Breast epithelium (tissue), 3 donors: ENCODE measurements at regions not wholly inside any gene's neighbourhood (a gene's known extent, or its start where the extent isn't known, plus 50 kb on each side); places are given as distances from the start of the nearest gene placed in this dataset.

Experiments used
- POLR2A ChIP-seq: fragments of 450-650 bp; IDR thresholded peaks from one replicate; pipeline ENCODE4 v1.6.1; 2016; ENCODE audit warnings: antibody characterized with exemption, mild to moderate bottlenecking, moderate library complexity
- POLR2AphosphoS5 ChIP-seq, 3 donors: sonication (generic); formaldehyde crosslinking; IDR thresholded peaks; one replicate each; pipeline ENCODE4 v1.6.1; 2017; ENCODE audit warnings: antibody characterized with exemption in 3 of 3
- TF ChIP-seq, protein P1 (sequence below), 3 donors: fragments of 450-650 bp; IDR thresholded peaks; one replicate each; pipeline ENCODE4 v1.5.1; 2016 to 2017; ENCODE audit warnings: antibody characterized with exemption in 3 of 3, mild to moderate bottlenecking in 3 of 3, moderate library complexity in 3 of 3

DNA sequence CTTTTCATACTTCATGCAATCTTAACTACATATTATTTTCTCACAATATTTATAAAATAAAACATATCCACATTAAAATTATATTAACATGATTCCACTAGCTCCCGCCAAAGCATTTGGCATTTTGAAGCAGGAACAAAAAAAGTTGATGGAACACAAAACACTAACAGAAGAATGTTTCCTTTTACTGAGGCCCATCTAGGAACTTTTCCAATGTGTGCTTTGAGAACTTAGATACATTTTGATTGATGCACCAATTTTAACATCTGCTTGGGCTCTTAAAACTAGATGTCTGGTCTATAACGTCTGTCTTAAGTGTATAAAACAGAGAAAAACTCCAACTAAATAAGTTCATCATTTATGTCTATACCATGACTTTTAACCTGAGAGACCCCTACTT lies 1214.8 kb downstream of the SORCS1 start:
- TF ChIP-seq, protein P1, sequence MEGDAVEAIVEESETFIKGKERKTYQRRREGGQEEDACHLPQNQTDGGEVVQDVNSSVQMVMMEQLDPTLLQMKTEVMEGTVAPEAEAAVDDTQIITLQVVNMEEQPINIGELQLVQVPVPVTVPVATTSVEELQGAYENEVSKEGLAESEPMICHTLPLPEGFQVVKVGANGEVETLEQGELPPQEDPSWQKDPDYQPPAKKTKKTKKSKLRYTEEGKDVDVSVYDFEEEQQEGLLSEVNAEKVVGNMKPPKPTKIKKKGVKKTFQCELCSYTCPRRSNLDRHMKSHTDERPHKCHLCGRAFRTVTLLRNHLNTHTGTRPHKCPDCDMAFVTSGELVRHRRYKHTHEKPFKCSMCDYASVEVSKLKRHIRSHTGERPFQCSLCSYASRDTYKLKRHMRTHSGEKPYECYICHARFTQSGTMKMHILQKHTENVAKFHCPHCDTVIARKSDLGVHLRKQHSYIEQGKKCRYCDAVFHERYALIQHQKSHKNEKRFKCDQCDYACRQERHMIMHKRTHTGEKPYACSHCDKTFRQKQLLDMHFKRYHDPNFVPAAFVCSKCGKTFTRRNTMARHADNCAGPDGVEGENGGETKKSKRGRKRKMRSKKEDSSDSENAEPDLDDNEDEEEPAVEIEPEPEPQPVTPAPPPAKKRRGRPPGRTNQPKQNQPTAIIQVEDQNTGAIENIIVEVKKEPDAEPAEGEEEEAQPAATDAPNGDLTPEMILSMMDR (IDR thresholded peaks at IDR 0.05), result no peak
- TF ChIP-seq POLR2A, result no peak
- TF ChIP-seq POLR2AphosphoS5 (IDR thresholded peaks at IDR 0.05), result no peak
